Activated CD4-positive, alpha-beta memory T cell treated with anti-CD3 and anti-CD28 coated beads for 36 hours (primary cell): ENCODE measurements at regions not wholly inside any gene's neighbourhood (a gene's known extent, or its start where the extent isn't known, plus 50 kb on each side); places are given as distances from the start of the nearest gene placed in this dataset.
"Not testable (repeated sequence)": the region's sequence is repeated elsewhere in the genome, so short reads cannot be mapped to it uniquely, and the experiment has no call there.

Experiments used
- CTCF ChIA-PET: fragments of 350-600 bp; sonication (Branson Sonifier 250); formaldehyde crosslinking; loops from one replicate; lab custom pipeline; 2021; ENCODE audit warnings: antibody characterized with exemption, inconsistent platforms; lab: Charles Lee
- POLR2A ChIA-PET: fragments of 350-600 bp; sonication (Branson Sonifier 250); formaldehyde crosslinking; loops from one replicate; lab custom pipeline; 2021; ENCODE audit warnings: antibody characterized with exemption; lab: Charles Lee
- DNase-seq: peaks from one replicate; pipeline ENCODE4 v3.0.0-alpha.2; 2020
- H3K27ac Mint-ChIP-seq: one replicate; pipeline ENCODE4 v1.8.0; 2021; ENCODE audit warnings: mixed read lengths
- H3K27me3 Mint-ChIP-seq: one replicate; pipeline ENCODE4 v1.8.0; 2021; ENCODE audit warnings: mixed read lengths
- H3K36me3 Mint-ChIP-seq: one replicate; pipeline ENCODE4 v1.8.0; 2021; ENCODE audit warnings: mixed read lengths
- H3K4me1 Mint-ChIP-seq: one replicate; pipeline ENCODE4 v1.8.0; 2021; ENCODE audit warnings: low read depth, mixed read lengths
- H3K4me3 Mint-ChIP-seq: one replicate; pipeline ENCODE4 v1.8.0; 2021; ENCODE audit warnings: mild to moderate bottlenecking, mixed read lengths
- H3K9me3 Mint-ChIP-seq: one replicate; pipeline ENCODE4 v1.8.0; 2021; ENCODE audit warnings: mixed read lengths
- intact Hi-C: fragments of 100-400 bp; cut with micrococcal nuclease; formaldehyde crosslinking; loops from one replicate; pipeline ENCODE4 v1.15.1; 2023

DNA sequence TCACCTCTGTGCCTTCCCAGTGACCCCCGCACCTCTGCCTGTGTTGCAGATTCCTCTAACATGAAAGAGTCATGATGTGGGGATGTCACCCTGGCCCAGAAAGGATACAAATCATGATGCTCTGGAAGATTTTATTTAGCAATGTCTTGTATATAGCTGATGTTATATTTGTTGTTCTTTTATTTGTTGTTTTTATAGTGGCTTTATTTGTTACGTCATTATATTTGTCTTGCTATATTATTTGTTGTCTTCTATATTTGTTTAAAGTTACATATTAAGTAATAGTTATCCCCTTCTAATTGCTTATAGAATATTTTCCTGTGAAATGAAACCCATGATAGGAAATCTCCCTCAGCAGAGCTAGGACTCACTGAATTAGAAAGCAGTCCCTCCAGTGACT is 1149.2 kb downstream of the UQCRFS1 start:
- DNase-seq, result no peak
- Mint-ChIP-seq H3K9me3 (no peaks in the 10 kb centered on the region), H3K36me3 (no peaks in the 10 kb centered on the region), H3K4me3 (no peak overlapping the region), H3K4me1 (no peaks in the 10 kb centered on the region), H3K27me3 (no peaks in the 10 kb centered on the region), H3K27ac (no peak overlapping the region)
- CTCF ChIA-PET, result no interaction called here
- POLR2A ChIA-PET, result no interaction called here
- intact Hi-C loops, result no loop called here

DNA sequence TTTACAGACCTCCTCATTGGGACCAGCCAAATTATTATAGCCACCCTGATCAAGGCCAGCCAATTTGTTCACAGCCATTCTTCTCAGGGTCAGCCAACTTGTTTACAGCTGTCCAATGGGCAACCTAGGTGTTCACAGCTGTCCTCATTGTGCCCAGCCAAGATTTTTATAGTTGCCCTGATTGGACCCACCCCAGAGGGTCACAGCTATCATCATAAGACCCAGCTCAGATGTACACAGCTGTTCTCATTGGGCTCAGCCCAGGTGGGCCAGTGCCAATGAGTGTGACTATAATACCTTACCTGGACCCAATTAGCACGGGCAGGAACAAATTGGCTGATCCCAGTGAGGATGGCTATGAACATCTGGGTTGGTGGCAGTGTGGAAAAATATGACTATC is 1151.8 kb downstream of the UQCRFS1 start:
- no peak overlapping the region for H3K27ac Mint-ChIP-seq
- no peaks in the 10 kb centered on the region for H3K4me1 Mint-ChIP-seq
- intact Hi-C loops, result no loop called here
- no peak for DNase-seq
- H3K27me3 Mint-ChIP-seq, result no peaks in the 10 kb centered on the region
- POLR2A ChIA-PET, result no interaction called here
- H3K9me3 Mint-ChIP-seq, result peaks cover 16% of the 10 kb centered on the region
- H3K36me3 Mint-ChIP-seq, result no peaks in the 10 kb centered on the region
- no peak overlapping the region for H3K4me3 Mint-ChIP-seq
- CTCF ChIA-PET, result no interaction called here

DNA sequence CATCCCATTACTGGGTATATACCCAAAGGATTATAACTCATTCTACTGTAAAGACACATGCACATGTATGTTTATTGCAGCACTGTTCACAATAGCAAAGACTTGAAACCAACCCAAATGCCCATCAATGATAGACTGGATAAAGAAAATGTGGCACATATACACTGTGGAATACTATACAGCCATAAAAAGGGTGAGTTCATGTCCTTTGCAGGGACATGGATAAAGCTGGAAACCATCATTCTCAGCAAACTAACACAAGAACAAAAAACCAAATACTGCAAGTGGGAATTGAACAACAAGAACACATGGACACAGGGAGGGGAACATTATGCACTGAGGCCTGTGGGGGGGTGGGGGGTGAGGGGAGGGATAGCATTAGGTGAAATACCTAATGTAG is 1155.9 kb downstream of the UQCRFS1 start:
- H3K9me3 Mint-ChIP-seq, result peaks cover 21% of the 10 kb centered on the region
- H3K27ac Mint-ChIP-seq, H3K27me3 Mint-ChIP-seq, DNase-seq, H3K4me1 Mint-ChIP-seq, POLR2A ChIA-PET, intact Hi-C loops, H3K36me3 Mint-ChIP-seq, H3K4me3 Mint-ChIP-seq, CTCF ChIA-PET: not testable (repeated sequence)

DNA sequence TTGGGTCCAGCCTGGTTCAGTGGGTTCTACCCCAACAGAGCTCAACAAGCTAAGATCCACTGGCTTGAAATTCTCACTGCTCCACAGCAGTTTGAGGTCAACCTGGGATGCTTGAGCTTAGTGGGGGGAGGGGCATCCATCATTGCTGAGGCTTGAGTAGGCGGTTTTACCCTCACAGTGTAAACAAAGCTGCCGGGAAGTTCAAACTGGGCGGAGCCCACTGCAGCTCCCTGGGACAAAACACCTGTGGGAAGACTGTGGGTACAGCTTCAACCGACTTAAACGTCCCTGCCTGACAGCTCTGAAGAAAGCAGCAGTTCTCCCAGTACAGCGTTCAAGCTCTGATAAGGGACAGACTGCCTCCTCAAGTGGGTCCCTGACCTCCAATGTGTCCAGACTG is 1161.9 kb downstream of the UQCRFS1 start:
- H3K27me3 Mint-ChIP-seq, result no peaks in the 10 kb centered on the region
- H3K36me3 Mint-ChIP-seq, result no peaks in the 10 kb centered on the region
- no peak for DNase-seq
- H3K4me1 Mint-ChIP-seq, result no peaks in the 10 kb centered on the region
- ChIA-PET POLR2A (no interaction called here), CTCF (no interaction called here)
- peaks cover 13% of the 10 kb centered on the region for H3K9me3 Mint-ChIP-seq
- intact Hi-C loops, result no loop called here
- no peak overlapping the region for H3K27ac Mint-ChIP-seq
- H3K4me3 Mint-ChIP-seq, result no peak overlapping the region

DNA sequence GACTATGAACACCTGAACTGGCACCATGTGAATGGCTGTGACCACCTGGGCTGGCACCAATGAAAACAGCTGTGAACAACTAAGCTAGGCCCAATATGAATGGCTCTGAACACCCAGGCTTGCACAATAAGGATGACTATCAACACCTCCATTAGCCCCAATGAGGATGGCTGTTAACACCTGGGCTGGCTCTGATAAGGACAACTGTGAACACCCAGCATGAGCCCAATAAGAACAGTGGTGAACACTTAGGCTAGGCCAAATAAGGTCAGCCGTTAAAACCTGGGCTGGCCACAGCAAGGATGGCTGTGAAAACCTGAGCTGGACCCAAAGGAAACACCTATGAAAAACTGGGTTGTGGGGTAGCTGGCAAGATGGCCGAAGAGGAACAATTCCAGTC is 1163.1 kb downstream of the UQCRFS1 start:
- H3K9me3 Mint-ChIP-seq, result peaks cover 13% of the 10 kb centered on the region
- CTCF ChIA-PET, result interaction anchor here (1.1 kb wide), 1 partner anchor 10 kb away, joined by 3 read pairs; no protein-coding TSS in a partner anchor
- POLR2A ChIA-PET, result no interaction called here

DNA sequence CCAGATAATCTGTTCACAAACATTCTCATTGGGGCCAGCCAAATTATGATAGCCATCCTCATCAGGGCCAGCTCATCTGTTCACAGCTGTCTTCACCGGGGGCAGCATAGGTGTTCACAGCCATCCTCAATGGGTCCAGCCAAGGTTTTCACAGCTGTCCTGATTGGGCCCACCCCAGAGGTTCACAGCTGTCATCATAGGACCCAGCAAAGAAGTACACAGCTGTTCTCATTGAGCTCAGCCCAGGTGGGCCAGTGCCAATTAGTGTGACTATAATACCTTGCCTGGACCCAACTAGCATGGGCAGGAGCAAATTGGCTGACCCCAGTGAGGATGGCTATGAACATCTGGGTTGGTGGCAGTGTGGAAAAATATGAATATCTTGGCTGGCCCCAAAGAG is 1166.0 kb downstream of the UQCRFS1 start:
- H3K36me3 Mint-ChIP-seq, result no peaks in the 10 kb centered on the region
- peaks cover 11% of the 10 kb centered on the region for H3K9me3 Mint-ChIP-seq
- H3K27me3 Mint-ChIP-seq, result no peaks in the 10 kb centered on the region
- H3K4me3 Mint-ChIP-seq, result no peak overlapping the region
- H3K27ac Mint-ChIP-seq, result no peak overlapping the region
- intact Hi-C loops, result no loop called here
- DNase-seq, result no peak
- ChIA-PET CTCF (no interaction called here), POLR2A (no interaction called here)
- H3K4me1 Mint-ChIP-seq, result no peaks in the 10 kb centered on the region

More for the DNA sequence above, 1163.1 kb downstream of the UQCRFS1 start:
- Mint-ChIP-seq H3K4me1 (no peaks in the 10 kb centered on the region), H3K36me3 (no peaks in the 10 kb centered on the region), H3K27me3 (no peaks in the 10 kb centered on the region), H3K4me3 (no peak overlapping the region), H3K27ac (no peak overlapping the region)
- intact Hi-C loops, result no loop called here
- DNase-seq, result no peak

DNA sequence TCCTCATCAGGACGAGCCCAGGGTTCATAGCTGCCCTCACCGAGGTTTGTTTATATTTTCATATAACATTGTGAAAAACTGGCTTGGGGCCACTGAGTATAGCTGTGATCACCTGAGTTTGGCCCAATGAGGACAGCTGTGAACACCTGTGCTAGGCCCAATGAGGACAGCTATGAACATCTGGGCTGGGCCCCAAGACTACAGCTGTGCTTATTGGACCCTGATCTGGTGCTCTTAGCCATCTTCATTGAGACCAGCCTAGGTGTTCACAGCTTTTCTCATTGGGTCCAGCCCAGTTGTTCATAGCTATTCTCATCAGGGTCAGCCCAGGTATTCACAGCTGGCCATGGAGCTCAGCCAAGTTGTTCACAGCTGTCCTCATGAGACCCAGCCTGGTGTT is 1167.3 kb downstream of the UQCRFS1 start:
- CTCF ChIA-PET, result no interaction called here
- H3K27ac Mint-ChIP-seq, result no peak overlapping the region
- peaks cover 9% of the 10 kb centered on the region for H3K9me3 Mint-ChIP-seq
- POLR2A ChIA-PET, result no interaction called here
- H3K4me3 Mint-ChIP-seq, result no peak overlapping the region
- intact Hi-C loops, result no loop called here
- no peaks in the 10 kb centered on the region for H3K4me1 Mint-ChIP-seq
- H3K36me3 Mint-ChIP-seq, result no peaks in the 10 kb centered on the region
- no peak for DNase-seq
- no peaks in the 10 kb centered on the region for H3K27me3 Mint-ChIP-seq

DNA sequence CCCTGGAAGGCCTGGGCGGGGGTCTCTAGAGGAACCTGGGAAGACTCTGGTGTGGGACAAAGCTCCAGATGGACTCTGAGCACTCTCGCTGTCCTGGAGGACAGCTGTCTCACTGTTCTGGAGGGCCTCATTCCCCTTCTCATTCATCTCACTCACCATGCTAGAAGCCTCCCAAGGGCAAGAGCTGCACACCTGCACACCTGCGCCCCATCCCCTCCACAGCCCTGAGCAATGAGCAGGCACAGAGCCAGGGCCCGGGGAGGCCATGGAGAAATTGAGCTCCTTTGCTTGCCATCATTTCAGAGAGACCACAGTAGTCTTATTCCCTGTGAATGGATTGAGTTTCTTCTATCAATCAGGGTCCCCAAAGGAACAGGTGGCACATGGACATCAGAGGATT is 1168.5 kb downstream of the UQCRFS1 start:
- ChIA-PET CTCF (no interaction called here), POLR2A (no interaction called here)
- intact Hi-C loops, result no loop called here
- Mint-ChIP-seq H3K4me1 (no peaks in the 10 kb centered on the region), H3K9me3 (peaks cover 9% of the 10 kb centered on the region), H3K4me3 (no peak overlapping the region), H3K27ac (no peak overlapping the region), H3K36me3 (no peaks in the 10 kb centered on the region), H3K27me3 (no peaks in the 10 kb centered on the region)
- no peak for DNase-seq

DNA sequence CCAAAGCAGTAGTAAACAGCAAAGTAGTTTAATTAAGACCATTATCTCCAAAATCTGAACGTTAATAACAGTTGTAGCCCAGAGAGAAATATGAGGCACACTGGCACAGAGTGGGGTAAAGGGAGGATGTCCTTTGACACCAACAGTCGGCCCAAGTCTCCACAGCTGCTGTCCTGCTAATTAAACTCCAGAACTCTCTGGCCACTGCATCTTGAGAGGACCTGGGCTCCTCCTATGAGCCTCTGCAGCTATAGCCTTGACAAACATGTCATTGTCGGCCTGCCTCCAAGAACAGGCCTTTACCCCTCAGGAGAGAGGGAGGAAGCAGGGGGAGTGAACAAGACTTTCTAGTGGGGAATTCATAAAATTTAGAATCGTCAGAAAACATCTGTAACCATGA is 1170.4 kb downstream of the UQCRFS1 start:
- ChIA-PET CTCF (no interaction called here), POLR2A (no interaction called here)
- no peak for DNase-seq
- Mint-ChIP-seq H3K36me3 (no peaks in the 10 kb centered on the region), H3K27ac (no peak overlapping the region), H3K4me1 (no peaks in the 10 kb centered on the region), H3K4me3 (no peak overlapping the region), H3K27me3 (no peaks in the 10 kb centered on the region), H3K9me3 (peaks cover 6% of the 10 kb centered on the region)
- intact Hi-C loops, result no loop called here

DNA sequence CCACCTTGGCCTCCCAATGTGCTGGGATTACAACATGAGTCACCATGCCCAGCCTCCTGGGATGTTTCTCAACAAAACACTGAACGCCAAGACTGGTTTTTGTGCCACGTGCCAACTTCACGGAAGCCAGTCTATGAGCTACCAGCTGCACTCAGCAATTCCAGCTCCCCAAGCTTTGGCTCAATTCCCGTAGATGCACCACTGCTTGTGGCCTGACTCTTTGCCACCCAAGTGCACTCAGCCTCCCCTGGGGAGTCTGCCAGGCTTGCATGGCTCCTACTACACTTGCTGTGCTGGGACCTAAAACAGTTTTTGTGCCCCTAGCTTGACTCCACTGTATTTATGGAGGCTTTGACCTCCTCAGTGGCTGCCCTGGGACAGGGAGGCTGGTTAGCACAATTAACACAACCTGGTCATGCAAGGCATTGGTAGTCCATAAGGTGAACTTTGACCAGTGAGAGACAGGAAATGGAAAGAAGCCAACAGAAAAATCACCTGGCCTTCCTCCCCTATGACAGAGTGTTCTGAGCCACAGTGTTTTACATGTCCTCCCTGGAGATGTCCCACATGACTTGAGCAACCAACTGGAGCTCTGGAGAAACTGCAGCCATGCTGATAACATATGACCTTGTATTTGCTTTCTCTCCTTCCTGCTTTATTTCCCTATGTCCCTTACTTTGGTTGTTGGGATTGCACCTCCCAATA is 1173.1 kb downstream of the UQCRFS1 start:
- Mint-ChIP-seq H3K9me3 (peaks cover 6% of the 10 kb centered on the region), H3K4me3 (no peak overlapping the region), H3K4me1 (no peaks in the 10 kb centered on the region), H3K27me3 (no peaks in the 10 kb centered on the region), H3K36me3 (no peaks in the 10 kb centered on the region), H3K27ac (no peak overlapping the region)
- intact Hi-C loops, result no loop called here
- CTCF ChIA-PET, result interaction anchor here (0.8 kb wide), 1 partner anchor 10 kb away, joined by 3 read pairs; no protein-coding TSS in a partner anchor
- DNase-seq, result no peak
- POLR2A ChIA-PET, result no interaction called here

DNA sequence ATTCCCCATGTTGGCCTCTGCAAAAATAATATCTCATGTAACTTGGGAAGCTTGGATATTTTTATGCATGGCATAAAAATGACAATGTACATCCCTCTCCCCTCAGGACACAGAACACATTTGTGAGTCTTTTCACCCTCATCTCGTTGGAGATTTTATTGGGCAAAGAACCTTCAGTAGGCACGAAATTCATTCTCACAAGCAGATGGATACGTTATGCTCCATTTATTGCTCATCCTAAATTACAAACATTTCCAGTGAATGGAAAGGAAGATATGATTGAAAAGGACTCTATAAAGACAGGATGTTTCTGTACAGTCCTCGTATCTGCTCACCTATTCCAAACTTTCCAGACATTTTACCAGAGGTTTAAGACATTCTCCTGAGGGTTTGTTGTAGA is 1175.8 kb downstream of the UQCRFS1 start:
- ChIA-PET CTCF (no interaction called here), POLR2A (no interaction called here)
- DNase-seq, result no peak
- intact Hi-C loops, result no loop called here
- Mint-ChIP-seq H3K36me3 (no peaks in the 10 kb centered on the region), H3K4me1 (no peaks in the 10 kb centered on the region), H3K27ac (no peak overlapping the region), H3K9me3 (peaks cover 7% of the 10 kb centered on the region), H3K27me3 (no peaks in the 10 kb centered on the region), H3K4me3 (no peak overlapping the region)

DNA sequence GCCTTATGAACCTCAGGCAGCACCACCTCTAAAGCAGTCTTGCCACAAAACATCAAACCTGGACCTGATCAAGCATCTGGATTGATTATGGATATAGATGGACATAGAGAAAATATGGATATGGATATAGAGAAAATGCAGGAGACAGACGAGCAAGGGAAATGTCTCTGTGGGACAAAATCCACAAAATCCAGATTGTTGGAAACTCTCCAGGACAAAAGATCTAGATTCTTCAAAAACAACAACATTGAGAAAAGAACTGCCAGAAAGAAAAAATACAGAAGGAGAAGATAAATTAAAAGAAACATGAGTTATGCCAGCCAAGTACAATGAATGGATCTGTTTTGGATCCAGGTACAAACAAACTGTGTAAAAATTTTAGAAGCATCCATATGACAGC is 1176.5 kb downstream of the UQCRFS1 start:
- H3K9me3 Mint-ChIP-seq, result peaks cover 7% of the 10 kb centered on the region
- no peaks in the 10 kb centered on the region for H3K27me3 Mint-ChIP-seq
- no peak overlapping the region for H3K27ac Mint-ChIP-seq
- no peak for DNase-seq
- intact Hi-C loops, result no loop called here
- H3K36me3 Mint-ChIP-seq, result no peaks in the 10 kb centered on the region
- no peak overlapping the region for H3K4me3 Mint-ChIP-seq
- ChIA-PET POLR2A (no interaction called here), CTCF (no interaction called here)
- no peaks in the 10 kb centered on the region for H3K4me1 Mint-ChIP-seq

DNA sequence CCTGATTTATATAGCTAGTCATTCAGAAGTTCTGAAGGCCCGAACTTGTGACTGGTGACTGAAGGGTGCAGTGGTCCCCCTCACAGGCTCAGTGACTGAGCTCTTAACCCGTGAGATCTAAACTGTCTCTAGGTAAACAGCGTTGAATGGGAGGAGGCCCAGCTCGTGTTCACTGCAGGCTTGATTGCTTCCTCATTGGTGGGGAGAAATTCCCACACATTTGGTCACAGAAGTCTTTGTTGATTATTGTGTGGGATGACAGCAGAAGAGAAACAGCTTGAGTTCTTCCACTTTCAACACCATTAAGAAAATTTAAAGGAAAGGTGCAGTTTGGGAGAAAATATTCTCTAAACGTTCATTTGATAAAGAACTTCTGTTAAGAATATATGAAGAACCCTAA is 1178.0 kb downstream of the UQCRFS1 start:
- no peak overlapping the region for H3K4me3 Mint-ChIP-seq
- intact Hi-C loops, result no loop called here
- no peaks in the 10 kb centered on the region for H3K36me3 Mint-ChIP-seq
- no peaks in the 10 kb centered on the region for H3K27me3 Mint-ChIP-seq
- ChIA-PET POLR2A (no interaction called here), CTCF (no interaction called here)
- no peaks in the 10 kb centered on the region for H3K4me1 Mint-ChIP-seq
- H3K27ac Mint-ChIP-seq, result no peak overlapping the region
- peaks cover 8% of the 10 kb centered on the region for H3K9me3 Mint-ChIP-seq
- no peak for DNase-seq
